Naive thymus-derived CD8-positive, alpha-beta T cell (primary cell): ENCODE measurements at regions not wholly inside any gene's neighbourhood (a gene's known extent, or its start where the extent isn't known, plus 50 kb on each side); places are given as distances from the start of the nearest gene placed in this dataset.

Source experiments
- ATAC-seq, 2 donors: fragments of 150-1000 bp; cut with Tn5 transposase in 1 of 2; sonication (Bioruptor Pico), chemical (Tn5 transposase) in 1 of 2; 1 replicate in 1 of 2; 2 replicates in 1 of 2; pipeline ENCODE4 v1.10.0; 2021; ENCODE audit warnings: mild to moderate bottlenecking in 2 of 2, moderate library complexity in 2 of 2
- POLR2A ChIA-PET: fragments of 350-600 bp; sonication (Branson Sonifier 250); formaldehyde crosslinking; loops from one replicate; lab custom pipeline; 2021; ENCODE audit warnings: antibody characterized with exemption; lab: Charles Lee
- DNase-seq, 10 donors: peaks; one replicate each; pipeline versions ENCODE4 v3.0.0 to v3.0.0-alpha.2; 2020 to 2022
- H3K27ac Mint-ChIP-seq, 10 donors: one replicate each; pipeline ENCODE4 v1.8.0; 2020 to 2022; ENCODE audit warnings: mild to moderate bottlenecking in 10 of 10, mixed read lengths in 10 of 10, moderate library complexity in 4 of 10, inconsistent platforms in 1 of 10
- H3K27me3 Mint-ChIP-seq, 5 donors: one replicate each; pipeline ENCODE4 v1.8.0; 2021 to 2022; ENCODE audit warnings: mixed read lengths in 5 of 5
- H3K36me3 Mint-ChIP-seq, 3 donors: one replicate each; pipeline ENCODE4 v1.8.0; 2020 to 2022; ENCODE audit warnings: mixed read lengths in 3 of 3, mild to moderate bottlenecking in 2 of 3, inconsistent platforms in 1 of 3
- H3K4me1 Mint-ChIP-seq, 4 donors: one replicate each; pipeline ENCODE4 v1.8.0; 2021 to 2022; ENCODE audit warnings: mixed read lengths in 4 of 4
- H3K4me3 Mint-ChIP-seq, 10 donors: one replicate each; pipeline ENCODE4 v1.8.0; 2020 to 2022; ENCODE audit warnings: mild to moderate bottlenecking in 10 of 10, mixed read lengths in 10 of 10, moderate library complexity in 6 of 10, inconsistent platforms in 1 of 10
- H3K9me3 Mint-ChIP-seq, 9 donors: one replicate each; pipeline ENCODE4 v1.8.0; 2020 to 2022; ENCODE audit warnings: mixed read lengths in 9 of 9, mild to moderate bottlenecking in 3 of 9, inconsistent platforms in 1 of 9, moderate library complexity in 1 of 9

DNA sequence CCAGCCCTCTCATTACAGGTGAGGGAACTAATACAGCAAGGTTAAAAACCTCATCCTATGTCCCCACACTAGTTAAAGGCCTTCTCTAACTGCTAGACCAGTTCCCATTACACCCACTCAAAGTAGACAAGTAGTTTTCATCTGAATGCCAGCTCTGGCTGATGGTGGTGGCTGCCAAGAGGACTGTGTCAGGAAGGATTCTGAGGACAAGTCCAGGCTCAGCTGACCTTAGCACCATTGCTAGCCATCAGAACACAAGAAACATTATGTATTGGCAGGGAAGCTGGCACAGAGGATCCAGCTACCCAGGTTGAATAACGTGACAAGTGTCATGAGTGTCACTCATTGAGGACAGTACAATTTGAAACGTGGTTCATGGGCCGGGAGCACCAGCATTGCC lies 163.4 kb downstream of the HSD17B3 start:
- no peak for DNase-seq
- POLR2A ChIA-PET = no interaction called here
- Mint-ChIP-seq H3K4me1 (peaks cover 0 to 21% (median 3%) of the 10 kb centered on the region in 4 donors), H3K4me3 (no peak overlapping the region), H3K9me3 (peaks cover 0 to 5% (median 3%) of the 10 kb centered on the region in 9 donors), H3K27ac (no peak overlapping the region), H3K27me3 (peaks cover 0 to 1% (median 0%) of the 10 kb centered on the region in 5 donors), H3K36me3 (peaks cover 0 to 4% (median 3%) of the 10 kb centered on the region in 3 donors)
- ATAC-seq = no peak

DNA sequence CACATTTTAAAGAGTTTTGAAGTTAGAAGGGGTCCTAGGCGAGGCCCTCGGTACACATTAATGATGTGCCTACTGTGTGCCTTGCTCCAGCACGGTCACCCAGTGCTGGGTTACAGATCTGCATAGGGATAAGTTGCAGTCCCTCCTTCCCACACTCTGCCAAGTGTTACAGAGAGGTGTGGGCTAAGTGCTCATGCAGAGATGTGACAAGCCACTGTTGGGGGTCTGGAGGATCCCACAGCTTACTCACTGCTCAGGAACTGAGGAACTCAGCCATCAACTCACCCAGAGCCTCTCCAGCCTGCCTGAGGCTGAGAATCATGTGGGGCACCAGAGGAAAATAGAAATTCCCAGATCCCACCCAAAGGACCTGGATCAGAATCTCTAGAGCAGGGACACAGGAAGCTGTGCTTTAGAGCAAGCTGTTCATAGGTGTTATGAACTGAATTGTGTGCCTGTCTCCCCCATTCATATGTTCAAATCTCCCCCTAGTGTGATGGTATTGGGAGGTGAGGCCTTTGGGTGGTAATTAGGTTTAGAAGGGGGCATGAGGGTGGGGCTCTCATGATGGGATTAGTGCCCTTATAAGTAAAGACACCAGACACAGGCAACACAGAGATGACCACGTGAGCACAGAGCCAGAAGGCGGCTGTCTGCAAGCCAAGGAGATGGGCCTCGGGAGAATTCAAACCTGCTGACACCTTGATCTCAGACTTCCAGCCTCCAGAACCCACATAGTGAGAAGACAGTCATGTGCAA lies 164.1 kb downstream of the HSD17B3 start:
- Mint-ChIP-seq H3K4me1 (peaks cover 0 to 21% (median 3%) of the 10 kb centered on the region in 4 donors), H3K36me3 (peaks cover 0 to 11% (median 4%) of the 10 kb centered on the region in 3 donors), H3K9me3 (peaks cover 0 to 12% (median 7%) of the 10 kb centered on the region in 9 donors), H3K27me3 (peaks cover 0 to 2% (median 0%) of the 10 kb centered on the region in 5 donors), H3K4me3 (peak overlapping the region in 2 of 10 donors; percentile 50 to 61), H3K27ac (peak overlapping the region in 2 of 10 donors; percentile 38 to 65)
- DNase-seq (no peak), ATAC-seq (no peak)
- POLR2A ChIA-PET = no interaction called here

DNA sequence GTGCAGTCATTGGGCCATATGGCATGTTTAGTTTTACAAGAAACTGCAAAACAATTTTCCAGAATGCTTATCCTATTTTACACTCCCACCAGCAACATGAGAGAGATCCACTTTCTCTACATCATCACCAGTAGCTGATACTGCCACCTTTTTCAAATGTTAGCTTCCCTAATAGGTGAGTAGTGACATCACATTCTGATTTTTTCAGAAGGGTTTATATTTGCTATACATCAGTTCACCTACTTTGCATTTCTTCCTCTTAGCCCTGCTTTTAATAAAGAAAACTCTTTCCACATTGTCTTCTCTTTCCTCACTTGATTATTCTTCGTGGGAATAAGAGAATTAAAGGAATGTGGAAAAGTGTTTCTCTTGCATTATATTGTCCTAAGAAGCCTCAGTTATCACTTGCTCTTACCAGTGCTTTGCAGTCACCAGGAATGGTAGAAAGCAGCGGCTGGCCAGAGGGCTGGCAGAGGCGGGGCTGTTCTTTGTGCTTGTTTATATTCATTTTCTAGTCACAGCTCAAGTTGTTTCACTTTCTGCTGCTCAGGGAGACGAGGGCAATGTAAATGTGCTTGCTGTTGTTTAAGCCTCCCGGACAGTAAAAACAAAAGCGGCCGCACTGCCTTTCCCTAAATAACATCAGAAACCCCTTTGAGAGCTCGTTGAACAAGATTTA lies 164.8 kb downstream of the HSD17B3 start:
- peaks cover 0 to 5% (median 0%) of the 10 kb centered on the region in 5 donors for H3K27me3 Mint-ChIP-seq
- peaks cover 0 to 21% (median 3%) of the 10 kb centered on the region in 4 donors for H3K4me1 Mint-ChIP-seq
- no peak for ATAC-seq
- peaks cover 0 to 14% (median 7%) of the 10 kb centered on the region in 3 donors for H3K36me3 Mint-ChIP-seq
- no peak for DNase-seq
- POLR2A ChIA-PET = no interaction called here
- peak overlapping the region in 2 of 10 donors; percentile 38 to 65 for H3K27ac Mint-ChIP-seq
- peaks cover 0 to 17% (median 9%) of the 10 kb centered on the region in 9 donors for H3K9me3 Mint-ChIP-seq
- peak overlapping the region in 2 of 10 donors; percentile 50 to 61 for H3K4me3 Mint-ChIP-seq

DNA sequence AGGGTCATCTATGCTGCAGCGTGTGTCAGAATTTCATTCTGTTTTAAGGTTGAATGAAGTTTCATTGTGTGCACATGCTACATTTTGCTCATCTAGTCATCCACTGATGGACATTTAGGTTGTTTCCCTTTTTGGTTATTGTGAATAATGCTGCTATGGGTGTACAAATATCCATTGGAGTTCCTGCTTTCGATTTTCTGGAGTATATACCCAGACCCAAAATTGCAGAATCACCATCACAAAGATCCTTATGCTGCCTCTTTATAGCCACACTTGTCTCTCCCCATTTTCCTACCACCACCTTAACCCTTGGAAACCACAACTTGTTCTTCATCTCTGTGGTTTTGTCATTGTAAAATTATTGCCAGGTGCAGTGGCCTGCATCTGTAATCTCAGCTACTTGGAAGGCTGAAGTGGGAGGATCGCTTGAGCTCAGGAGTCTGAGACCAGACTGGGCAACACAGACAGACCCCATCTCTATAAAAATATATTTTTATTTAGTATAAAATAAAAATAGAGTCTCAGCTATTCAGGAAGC lies 166.2 kb downstream of the HSD17B3 start:
- POLR2A ChIA-PET = no interaction called here
- peak overlapping the region in 1 of 10 donors; percentile 71 for H3K27ac Mint-ChIP-seq
- peaks cover 0 to 21% (median 3%) of the 10 kb centered on the region in 4 donors for H3K4me1 Mint-ChIP-seq
- no peak overlapping the region for H3K4me3 Mint-ChIP-seq
- peaks cover 0 to 5% (median under 1%) of the 10 kb centered on the region in 5 donors for H3K27me3 Mint-ChIP-seq
- DNase-seq = no peak
- H3K9me3 Mint-ChIP-seq = peaks cover 0 to 17% (median 11%) of the 10 kb centered on the region in 9 donors
- H3K36me3 Mint-ChIP-seq = peaks cover 0 to 14% (median 7%) of the 10 kb centered on the region in 3 donors
- ATAC-seq = no peak

DNA sequence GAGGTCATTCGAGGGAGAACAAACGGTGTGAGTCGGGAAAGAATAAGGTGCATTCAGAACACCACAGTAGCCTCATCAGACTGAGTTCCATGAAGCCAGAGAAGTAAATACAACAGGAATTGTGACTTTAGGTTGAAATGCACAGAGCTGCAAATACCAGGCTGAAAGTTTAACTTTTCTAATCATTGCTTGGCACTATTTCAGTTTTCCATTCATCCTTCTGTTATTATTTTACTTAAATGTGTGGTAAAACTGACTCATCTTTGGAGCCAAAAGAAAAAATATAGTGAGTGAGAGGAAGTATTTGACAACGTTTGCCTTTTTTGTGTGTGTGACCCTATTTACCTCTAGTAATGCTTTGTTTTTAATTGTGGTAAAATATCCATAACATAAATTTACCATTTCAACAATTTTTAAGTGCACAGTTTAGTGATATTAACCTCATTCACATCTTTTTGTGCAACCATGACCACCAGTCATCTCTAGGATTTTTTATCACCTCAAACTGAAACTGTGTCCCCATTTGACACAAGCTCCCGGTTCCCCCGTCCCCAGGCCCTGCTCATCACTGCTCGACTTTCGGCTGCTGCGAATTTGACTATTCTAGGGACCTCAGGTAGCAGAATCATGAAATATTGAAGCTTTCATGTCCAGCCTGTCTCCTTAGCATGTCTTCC lies 166.8 kb downstream of the HSD17B3 start:
- peaks cover 0 to 8% (median 2%) of the 10 kb centered on the region in 5 donors for H3K27me3 Mint-ChIP-seq
- ATAC-seq = no peak

DNA sequence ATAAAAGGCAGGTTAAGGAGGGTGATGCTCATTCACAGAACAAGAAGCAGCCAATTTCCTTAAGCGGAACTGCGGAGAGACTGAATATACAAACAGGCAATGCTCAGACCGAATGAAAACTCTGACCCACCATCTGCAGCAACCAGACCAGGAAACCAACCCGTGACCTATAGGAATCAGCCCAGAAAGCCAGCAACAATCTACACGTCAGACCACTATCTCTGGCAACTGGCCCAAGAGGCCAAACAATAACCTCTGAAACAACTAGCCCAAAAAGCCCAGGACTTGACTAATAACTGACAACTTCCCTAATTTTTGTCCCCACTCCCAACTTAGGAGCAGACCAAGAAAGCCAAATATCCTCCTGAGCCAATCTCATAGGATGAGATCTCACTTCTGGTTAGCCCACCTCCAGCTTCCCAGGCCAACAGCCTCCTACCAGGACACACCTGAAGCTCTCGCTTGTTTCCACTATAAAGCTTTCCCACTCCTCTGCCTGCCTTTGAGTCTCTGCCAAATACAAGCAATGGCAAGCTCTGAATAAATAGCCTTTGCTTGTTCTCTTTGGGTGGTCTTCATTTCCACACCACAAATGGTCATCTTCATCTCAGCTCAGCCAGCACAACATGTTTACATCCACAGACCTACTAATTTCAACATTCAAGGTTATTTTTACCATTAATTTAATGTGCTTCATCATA lies 168.5 kb downstream of the HSD17B3 start:
- POLR2A ChIA-PET = no interaction called here
- peaks cover 0 to 9% (median 2%) of the 10 kb centered on the region in 5 donors for H3K27me3 Mint-ChIP-seq
- H3K4me3 Mint-ChIP-seq = no peak overlapping the region

More for the DNA sequence above, 166.8 kb downstream of the HSD17B3 start:
- POLR2A ChIA-PET = no interaction called here
- Mint-ChIP-seq H3K4me3 (no peak overlapping the region), H3K36me3 (peaks cover 0 to 14% (median 7%) of the 10 kb centered on the region in 3 donors), H3K9me3 (peaks cover 0 to 17% (median 11%) of the 10 kb centered on the region in 9 donors), H3K4me1 (peaks cover 0 to 21% (median 3%) of the 10 kb centered on the region in 4 donors), H3K27ac (peak overlapping the region in 2 of 10 donors; percentile 32 to 71)
- no peak for DNase-seq

DNA sequence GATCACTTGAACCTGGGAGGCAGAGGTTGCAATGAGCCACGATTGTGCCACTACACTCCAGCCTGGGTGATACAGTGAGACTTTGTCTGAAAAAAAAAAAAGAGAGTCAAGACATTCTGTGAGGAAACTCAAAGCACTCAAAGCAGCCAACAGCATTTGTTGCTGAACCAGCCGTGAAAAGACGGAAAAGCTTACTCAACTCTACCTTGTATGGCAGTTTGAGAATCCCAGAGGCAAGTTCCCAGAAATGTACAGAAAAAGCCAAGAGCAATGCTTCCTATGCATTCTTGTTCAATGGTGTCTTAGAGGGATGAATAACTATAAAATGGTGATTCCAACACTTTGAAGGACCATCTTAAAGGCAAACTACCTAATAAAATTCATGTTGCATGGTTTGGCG lies 170.2 kb downstream of the HSD17B3 start:
- Mint-ChIP-seq H3K9me3 (peaks cover 0 to 17% (median 10%) of the 10 kb centered on the region in 9 donors), H3K27me3 (peaks cover 0 to 12% (median 2%) of the 10 kb centered on the region in 5 donors), H3K4me1 (peaks cover 0 to 11% (median 2%) of the 10 kb centered on the region in 4 donors), H3K4me3 (no peak overlapping the region), H3K27ac (no peak overlapping the region), H3K36me3 (peaks cover 0 to 14% (median 5%) of the 10 kb centered on the region in 3 donors)
- POLR2A ChIA-PET = no interaction called here
- DNase-seq (no peak), ATAC-seq (no peak)

More for the DNA sequence above, 168.5 kb downstream of the HSD17B3 start:
- Mint-ChIP-seq H3K36me3 (peaks cover 0 to 14% (median 7%) of the 10 kb centered on the region in 3 donors), H3K4me1 (peaks cover 0 to 21% (median 3%) of the 10 kb centered on the region in 4 donors), H3K9me3 (peaks cover 0 to 17% (median 11%) of the 10 kb centered on the region in 9 donors), H3K27ac (no peak overlapping the region)
- no peak for ATAC-seq
- no peak for DNase-seq

DNA sequence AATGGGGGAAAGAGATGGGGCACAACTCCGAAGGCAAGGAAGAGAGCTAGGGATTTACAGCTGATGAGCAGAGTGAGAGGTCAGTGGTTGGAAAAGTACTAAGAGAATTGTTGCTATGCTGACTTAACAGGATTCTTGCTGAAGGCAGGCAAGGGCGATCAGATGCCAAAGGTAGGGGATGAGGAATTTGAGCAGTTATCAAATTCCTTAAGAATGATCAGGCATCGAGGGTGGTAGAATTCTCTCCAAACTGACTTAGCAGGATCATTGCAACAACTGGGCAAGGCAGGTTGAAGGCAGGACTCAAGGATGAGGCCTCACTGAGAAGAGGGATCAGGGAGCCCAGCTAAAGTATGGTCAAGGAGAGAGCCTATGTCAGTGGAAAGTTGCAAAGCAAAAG lies 171.0 kb downstream of the HSD17B3 start:
- DNase-seq (no peak), ATAC-seq (no peak)
- peaks cover 0 to 13% (median 2%) of the 10 kb centered on the region in 5 donors for H3K27me3 Mint-ChIP-seq
- no peak overlapping the region for H3K4me3 Mint-ChIP-seq
- H3K36me3 Mint-ChIP-seq = peaks cover 0 to 14% (median 5%) of the 10 kb centered on the region in 3 donors
- peaks cover 0 to 17% (median 10%) of the 10 kb centered on the region in 9 donors for H3K9me3 Mint-ChIP-seq
- H3K4me1 Mint-ChIP-seq = peaks cover 0 to 9% (median 2%) of the 10 kb centered on the region in 4 donors
- H3K27ac Mint-ChIP-seq = no peak overlapping the region
- POLR2A ChIA-PET = no interaction called here

DNA sequence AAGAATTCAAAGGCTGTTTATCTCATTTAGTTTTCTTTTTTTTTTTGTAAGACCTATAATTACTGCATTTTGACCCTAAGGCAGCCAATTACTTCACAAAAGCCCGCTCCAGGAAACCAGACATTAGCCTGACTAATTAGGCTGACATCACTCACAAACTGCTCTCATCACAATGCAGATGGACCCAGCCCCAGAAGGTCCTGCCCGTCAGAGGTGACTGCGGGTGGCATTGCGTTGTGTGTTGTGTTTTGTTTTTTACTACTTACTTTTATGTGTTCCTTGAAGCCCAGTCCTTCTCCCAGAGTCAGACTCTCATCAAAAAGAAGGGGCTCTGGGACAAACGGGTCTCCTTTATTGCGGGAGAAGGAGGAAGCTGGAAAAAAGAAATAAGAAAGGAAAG lies 172.2 kb downstream of the HSD17B3 start:
- H3K9me3 Mint-ChIP-seq = peaks cover 0 to 17% (median 10%) of the 10 kb centered on the region in 9 donors
- H3K4me3 Mint-ChIP-seq = no peak overlapping the region
- POLR2A ChIA-PET = no interaction called here
- H3K36me3 Mint-ChIP-seq = peaks cover 0 to 14% (median 5%) of the 10 kb centered on the region in 3 donors
- no peak for DNase-seq
- H3K4me1 Mint-ChIP-seq = peaks cover 0 to under 1% (median 0%) of the 10 kb centered on the region in 4 donors
- H3K27me3 Mint-ChIP-seq = peaks cover 0 to 13% (median 2%) of the 10 kb centered on the region in 5 donors
- no peak overlapping the region for H3K27ac Mint-ChIP-seq
- no peak for ATAC-seq

DNA sequence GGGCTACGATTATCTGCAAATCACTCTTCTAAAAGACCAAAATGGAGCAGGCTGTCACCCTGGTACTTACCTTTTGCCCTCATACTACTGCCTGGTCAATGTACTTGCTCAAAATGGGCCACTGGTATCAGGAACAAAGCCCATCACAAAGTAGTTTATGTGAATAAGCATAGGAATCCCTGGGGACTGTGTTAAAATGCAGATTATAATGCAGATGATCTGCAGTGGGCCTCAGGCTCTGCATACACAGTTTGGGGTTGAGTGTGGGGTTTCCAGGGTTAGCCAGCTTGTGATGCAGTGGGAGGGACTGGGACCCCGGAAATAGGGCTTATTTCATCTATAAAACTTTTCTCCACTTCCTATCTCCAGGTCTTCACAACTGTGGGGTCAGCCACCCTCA lies 173.1 kb downstream of the HSD17B3 start:
- H3K27ac Mint-ChIP-seq = no peak overlapping the region
- H3K27me3 Mint-ChIP-seq = peaks cover 0 to 13% (median 2%) of the 10 kb centered on the region in 5 donors
- POLR2A ChIA-PET = no interaction called here
- no peak for DNase-seq
- H3K4me1 Mint-ChIP-seq = no peaks in the 10 kb centered on the region
- peaks cover 0 to 16% (median 10%) of the 10 kb centered on the region in 9 donors for H3K9me3 Mint-ChIP-seq
- H3K4me3 Mint-ChIP-seq = no peak overlapping the region
- H3K36me3 Mint-ChIP-seq = peaks cover 0 to 14% (median 5%) of the 10 kb centered on the region in 3 donors
- no peak for ATAC-seq

DNA sequence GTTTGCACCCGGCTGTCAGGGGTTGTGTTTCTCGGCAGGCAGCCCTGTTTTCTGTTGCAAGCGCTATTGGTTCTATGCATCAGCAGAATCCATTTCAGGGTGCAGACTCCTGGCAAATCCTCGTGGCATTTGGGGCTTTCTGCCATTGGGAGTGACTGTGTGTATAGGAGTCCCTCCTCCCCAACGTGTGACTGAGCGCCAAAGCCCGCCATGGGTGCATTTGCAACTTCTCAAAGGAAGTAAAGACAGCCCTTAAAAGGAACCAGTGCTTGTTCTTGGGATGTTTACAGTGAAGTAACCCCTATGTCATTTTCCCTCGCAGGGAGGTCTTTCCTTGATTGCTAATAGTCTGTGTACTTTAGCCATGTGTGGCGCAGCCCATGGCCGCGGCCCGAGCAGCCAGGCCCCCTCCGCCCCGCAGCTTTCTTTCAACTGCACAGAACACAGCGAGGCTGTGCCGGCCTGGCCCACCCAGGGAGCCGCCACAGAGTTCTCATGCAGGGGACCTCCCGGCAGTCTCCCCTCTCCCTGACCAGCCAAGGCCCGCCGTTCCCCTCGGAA lies 175.6 kb downstream of the HSD17B3 start:
- peaks cover 0 to 1% (median 0%) of the 10 kb centered on the region in 9 donors for H3K9me3 Mint-ChIP-seq
- H3K4me3 Mint-ChIP-seq = no peak overlapping the region
- no peaks in the 10 kb centered on the region for H3K36me3 Mint-ChIP-seq
- H3K4me1 Mint-ChIP-seq = no peaks in the 10 kb centered on the region
- peaks cover 0 to 8% (median 0%) of the 10 kb centered on the region in 5 donors for H3K27me3 Mint-ChIP-seq
- POLR2A ChIA-PET = no interaction called here
- peak overlapping the region in 1 of 10 donors; percentile 30 for H3K27ac Mint-ChIP-seq
- ATAC-seq (no peak), DNase-seq (no peak)
